ENCODE measurements at regions not wholly inside any gene's neighbourhood (a gene's known extent, or its start where the extent isn't known, plus 50 kb on each side); places are given as distances from the start of the nearest gene placed in this dataset.

DNA sequence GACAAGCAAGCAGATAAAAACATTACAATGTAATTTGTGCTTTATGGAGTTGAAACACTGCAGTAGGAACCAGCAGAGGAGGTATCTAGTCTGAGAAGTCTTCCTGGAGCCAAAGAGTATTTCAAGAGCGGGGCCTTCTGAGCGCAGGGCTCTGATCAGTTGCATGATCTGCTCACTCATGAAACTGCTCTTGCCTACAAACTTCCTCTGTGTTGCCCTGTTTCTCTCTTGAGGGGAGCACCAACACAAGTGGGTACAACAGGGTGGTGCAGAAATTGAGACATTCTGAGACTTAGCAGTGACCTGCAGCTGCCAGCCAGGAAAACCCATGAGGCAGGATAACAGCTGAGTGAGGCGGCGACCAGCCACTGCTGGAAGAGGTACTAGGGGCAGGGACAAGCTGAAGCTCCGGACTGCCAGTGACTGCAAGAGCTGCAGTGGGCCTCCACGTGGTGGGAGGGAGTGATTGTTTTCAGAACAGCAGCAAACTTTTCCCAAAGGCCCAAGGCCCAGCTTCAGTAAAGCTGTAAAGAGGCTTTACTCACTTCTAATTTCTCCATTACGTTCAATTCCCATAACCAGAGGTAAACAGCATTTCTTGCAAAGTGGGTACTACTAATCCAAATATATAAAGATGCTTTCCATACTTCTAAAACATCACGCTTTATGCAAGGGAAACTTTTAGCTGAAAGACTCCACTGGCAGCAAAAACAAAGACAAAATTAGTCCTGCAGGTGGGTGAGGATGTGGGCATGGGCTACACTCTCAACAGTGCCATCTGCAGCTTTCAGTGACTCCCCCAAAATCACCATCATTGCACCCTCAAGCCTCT, 69.0 kb upstream of the LPP start:
- TF ChIP-seq, protein P1, sequence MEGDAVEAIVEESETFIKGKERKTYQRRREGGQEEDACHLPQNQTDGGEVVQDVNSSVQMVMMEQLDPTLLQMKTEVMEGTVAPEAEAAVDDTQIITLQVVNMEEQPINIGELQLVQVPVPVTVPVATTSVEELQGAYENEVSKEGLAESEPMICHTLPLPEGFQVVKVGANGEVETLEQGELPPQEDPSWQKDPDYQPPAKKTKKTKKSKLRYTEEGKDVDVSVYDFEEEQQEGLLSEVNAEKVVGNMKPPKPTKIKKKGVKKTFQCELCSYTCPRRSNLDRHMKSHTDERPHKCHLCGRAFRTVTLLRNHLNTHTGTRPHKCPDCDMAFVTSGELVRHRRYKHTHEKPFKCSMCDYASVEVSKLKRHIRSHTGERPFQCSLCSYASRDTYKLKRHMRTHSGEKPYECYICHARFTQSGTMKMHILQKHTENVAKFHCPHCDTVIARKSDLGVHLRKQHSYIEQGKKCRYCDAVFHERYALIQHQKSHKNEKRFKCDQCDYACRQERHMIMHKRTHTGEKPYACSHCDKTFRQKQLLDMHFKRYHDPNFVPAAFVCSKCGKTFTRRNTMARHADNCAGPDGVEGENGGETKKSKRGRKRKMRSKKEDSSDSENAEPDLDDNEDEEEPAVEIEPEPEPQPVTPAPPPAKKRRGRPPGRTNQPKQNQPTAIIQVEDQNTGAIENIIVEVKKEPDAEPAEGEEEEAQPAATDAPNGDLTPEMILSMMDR (IDR thresholded peaks at IDR 0.05; ENCODE audit: low read depth, low read length), result no peak
- no peak for DNase-seq (ENCODE audit: low read depth in 2 of 2)
- no peak overlapping the region for H3K4me3 ChIP-seq (replicated peaks in 1 of 2; ENCODE audit: low read depth in 2 of 2, low read length in 2 of 2)

DNA sequence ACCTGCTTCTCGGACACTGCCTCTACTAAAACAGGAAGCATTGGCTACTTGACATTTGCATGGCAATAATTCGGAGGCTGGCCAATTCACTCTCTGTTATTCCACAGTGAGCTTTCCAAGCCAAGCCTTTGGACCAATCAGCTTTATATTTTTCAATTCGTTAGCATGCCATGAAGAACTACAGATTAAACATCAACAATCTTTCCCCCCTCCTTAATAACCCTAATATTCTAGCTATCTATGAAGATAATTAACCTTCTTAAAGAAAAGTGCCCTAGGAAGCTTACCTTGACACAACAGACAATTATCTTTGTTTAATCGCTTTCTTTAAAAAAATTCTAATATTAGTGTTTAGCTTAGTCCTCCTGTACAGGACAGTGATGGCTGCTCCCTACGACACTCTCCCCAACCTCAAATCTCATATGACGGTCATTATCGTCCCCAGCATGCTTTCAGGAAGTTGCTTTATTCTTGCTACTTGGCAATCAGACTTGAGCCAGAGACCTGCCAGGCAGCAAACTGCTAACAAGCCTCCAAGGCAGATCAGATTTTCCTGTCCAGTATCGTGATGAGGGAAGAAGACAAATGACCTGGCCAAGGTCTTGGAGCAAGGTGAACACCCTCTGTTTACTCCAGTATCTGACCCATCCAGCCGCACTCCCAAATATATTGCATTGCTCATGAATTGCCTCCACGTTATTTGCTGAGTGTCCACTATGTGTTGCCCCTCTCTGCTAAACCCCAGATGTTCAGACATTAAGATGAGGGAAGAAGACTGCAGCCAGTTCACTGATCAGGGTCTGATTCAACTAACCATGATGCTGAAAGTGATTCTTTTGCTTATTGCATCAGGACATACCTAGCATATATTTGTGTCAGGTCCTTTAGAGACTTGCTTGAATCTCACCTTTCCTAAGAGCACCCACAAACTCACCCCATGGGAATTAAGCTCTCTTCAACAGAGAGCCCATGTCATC, 68.1 kb upstream of the LPP start:
- no peak overlapping the region for H3K4me3 ChIP-seq (replicated peaks in 1 of 2; ENCODE audit: low read depth in 2 of 2, low read length in 2 of 2)
- TF ChIP-seq, protein P1 (IDR thresholded peaks at IDR 0.05; ENCODE audit: low read depth, low read length), result no peak
- DNase-seq (ENCODE audit: low read depth in 2 of 2), result no peak

DNA sequence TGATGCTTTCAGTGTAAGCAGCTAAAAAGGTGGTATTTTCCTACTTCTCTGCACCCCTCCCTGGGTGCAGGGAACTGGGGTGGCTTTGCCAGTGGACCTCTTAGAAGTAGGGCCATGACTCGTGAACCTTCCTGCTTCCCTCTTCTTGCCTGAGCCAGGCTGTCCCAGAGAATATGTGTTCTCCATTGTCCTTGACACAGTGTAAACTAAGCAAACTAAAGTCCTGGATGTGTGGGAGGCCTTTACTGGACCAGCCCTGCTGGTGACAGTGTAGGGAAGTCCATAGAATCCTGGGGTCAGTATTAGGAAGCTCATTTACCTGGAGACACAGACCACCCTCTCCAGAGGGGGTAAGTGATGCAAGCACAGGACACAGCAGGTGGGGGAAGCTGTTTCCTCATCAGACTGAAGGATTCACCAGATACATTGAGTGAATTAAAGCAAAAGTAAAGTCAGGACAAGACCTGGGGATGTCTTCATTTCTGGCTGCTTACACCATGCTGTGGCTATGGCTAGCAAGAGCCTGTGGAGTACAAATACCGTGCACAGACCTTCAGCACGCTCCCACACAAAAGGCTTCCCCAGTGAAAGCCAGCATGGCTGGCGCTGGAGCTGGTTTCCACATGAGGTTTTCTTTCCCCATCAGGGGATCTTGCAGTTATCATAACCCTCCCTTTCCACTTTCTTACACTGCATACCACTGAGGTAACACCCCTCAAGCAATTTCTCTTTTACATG, 64.8 kb upstream of the LPP start:
- no peak overlapping the region for H3K4me3 ChIP-seq (replicated peaks in 1 of 2; ENCODE audit: low read depth in 2 of 2, low read length in 2 of 2)
- no peak for DNase-seq (ENCODE audit: low read depth in 2 of 2)
- TF ChIP-seq, protein P1 (IDR thresholded peaks at IDR 0.05; ENCODE audit: low read depth, low read length), result no peak

DNA sequence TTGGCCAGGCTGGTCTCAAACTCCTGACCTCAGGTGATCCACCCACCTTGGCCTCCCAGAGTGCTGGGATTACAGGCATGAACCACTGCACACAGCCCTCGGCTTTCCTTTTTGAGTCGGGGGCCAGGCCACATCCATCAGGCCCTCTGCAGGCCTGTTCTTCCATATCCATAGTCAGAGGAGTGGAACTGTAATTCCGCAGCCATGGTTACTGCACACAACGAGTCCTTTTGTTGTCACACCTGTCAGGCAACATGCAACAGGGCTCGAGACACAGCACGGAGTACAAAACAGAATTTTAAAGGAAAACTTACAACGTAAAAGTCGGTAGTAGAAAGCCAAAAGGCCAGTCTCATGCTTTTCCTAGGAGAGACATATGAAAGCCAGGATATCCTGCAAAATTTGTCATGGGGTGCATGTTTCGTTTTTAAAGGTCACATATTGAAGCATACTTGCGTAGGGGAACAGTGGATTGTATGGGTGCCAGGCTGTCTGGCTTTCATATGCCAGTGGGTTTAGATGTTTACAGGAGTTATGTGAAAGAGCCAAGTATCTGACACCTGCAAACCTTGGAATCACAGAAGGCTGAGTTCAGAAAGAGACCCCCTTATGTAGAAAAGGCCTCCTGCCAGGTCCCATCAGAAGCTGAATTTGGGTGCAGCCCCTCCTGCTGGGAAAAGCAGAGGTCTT, 63.2 kb upstream of the LPP start:
- no peak overlapping the region for H3K4me3 ChIP-seq (replicated peaks in 1 of 2; ENCODE audit: low read depth in 2 of 2, low read length in 2 of 2)
- DNase-seq (ENCODE audit: low read depth in 2 of 2), result no peak
- TF ChIP-seq, protein P1 (IDR thresholded peaks at IDR 0.05; ENCODE audit: low read depth, low read length), result no peak

DNA sequence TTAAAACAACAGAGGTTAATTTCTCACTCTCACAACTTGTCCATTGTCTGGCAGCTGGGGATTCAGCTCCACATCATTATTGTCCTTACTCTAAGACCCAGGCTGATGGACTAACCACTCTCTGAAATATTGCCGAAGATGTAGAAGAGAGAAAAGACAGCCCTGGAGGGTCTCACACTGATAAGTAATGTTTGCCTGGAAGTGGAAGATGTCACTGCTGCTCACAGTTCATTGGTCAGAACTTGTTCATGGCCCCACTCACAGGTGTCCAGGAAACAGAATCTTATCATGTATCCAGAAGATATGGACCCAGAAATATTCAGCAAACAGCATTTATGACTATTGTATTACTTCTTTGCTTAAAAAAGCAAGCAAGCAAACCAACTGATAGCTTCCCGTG, 62.2 kb upstream of the LPP start:
- H3K4me3 ChIP-seq (replicated peaks in 1 of 2; ENCODE audit: low read depth in 2 of 2, low read length in 2 of 2), result no peak overlapping the region
- no peak for DNase-seq (ENCODE audit: low read depth in 2 of 2)
- TF ChIP-seq, protein P1 (IDR thresholded peaks at IDR 0.05; ENCODE audit: low read depth, low read length), result no peak

DNA sequence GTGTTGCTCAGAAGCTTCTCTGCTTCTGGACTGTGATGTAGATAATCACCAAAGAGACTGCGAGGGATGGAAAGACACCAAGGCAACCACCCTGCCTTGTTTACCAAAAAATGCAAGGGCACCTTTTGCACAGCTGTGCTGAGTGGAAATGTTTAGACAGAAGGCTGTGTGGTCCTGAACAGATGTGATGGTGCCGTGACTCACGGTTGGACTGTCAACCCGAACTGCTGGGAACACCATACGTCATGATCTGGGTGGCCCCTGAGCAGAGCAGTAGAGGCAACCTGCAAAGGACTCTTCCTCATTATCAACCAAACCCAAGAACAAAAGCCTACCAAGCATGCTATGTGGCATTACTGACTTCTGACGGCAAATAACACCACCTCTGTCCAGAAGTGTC, 61.3 kb upstream of the LPP start:
- peak in 1 of 2 donors; percentile 36 for DNase-seq (ENCODE audit: low read depth in 2 of 2)
- no peak overlapping the region for H3K4me3 ChIP-seq (replicated peaks in 1 of 2; ENCODE audit: low read depth in 2 of 2, low read length in 2 of 2)
- TF ChIP-seq, protein P1 (IDR thresholded peaks at IDR 0.05; ENCODE audit: low read depth, low read length), result no peak

Measured in cardiac fibroblast (primary cell).